A172 (cell line): ENCODE measurements at regions not wholly inside any gene's neighbourhood (a gene's known extent, or its start where the extent isn't known, plus 50 kb on each side); places are given as distances from the start of the nearest gene placed in this dataset.
"Not testable (repeated sequence)": the region's sequence is repeated elsewhere in the genome, so short reads cannot be mapped to it uniquely, and the experiment has no call there.

ENCODE experiments used
- DNase-seq: peaks from one replicate; pipeline ENCODE4 v3.0.0-alpha.2; 2015; ENCODE audit warnings: low spot score

DNA sequence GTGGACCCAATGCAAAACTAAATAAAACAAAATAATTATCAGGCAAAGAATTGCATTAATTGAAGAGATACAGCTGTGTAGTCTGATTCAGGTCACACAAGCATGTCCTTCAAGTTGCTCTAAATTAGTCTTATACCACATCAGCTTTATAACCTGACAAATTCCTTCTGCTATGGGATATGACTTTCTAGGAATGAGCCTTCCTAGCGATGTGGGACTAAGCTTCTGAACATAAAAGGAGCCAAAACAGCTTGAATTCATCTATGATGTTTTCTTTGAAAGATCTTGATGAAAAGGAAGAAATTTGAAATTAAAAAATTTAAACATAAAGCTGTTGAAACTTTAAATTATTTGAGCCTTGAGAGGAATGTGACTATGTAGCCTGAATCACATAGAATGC, 1409.1 kb downstream of the CDH11 start:
- no peak for DNase-seq

- DNase-seq: no peak
These were observed 1418.3 kb downstream of the CDH11 start for GRCh38 chr16:63703612-63704011.

- no peak for DNase-seq
These were observed 1418.8 kb downstream of the CDH11 start for GRCh38 chr16:63702981-63703590.

DNA sequence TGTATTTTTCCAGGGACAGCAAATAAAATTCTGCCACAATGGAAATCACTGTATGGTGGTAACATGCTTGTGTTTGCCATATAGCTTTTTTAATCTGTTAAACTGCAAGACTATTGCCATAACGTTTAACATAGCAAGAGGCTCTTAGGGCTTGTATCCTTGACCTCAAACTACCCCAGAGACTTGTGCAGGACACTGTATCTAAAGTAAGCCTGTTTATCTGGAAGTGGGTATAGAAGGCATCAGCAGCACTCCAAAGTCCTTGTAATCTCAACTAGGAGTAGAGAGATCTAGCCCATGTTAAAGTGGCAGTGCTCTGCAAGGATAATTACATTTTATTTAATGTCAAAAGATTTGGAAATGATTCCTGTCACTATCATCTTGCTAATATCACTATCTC, 1424.1 kb downstream of the CDH11 start:
- no peak for DNase-seq

DNA sequence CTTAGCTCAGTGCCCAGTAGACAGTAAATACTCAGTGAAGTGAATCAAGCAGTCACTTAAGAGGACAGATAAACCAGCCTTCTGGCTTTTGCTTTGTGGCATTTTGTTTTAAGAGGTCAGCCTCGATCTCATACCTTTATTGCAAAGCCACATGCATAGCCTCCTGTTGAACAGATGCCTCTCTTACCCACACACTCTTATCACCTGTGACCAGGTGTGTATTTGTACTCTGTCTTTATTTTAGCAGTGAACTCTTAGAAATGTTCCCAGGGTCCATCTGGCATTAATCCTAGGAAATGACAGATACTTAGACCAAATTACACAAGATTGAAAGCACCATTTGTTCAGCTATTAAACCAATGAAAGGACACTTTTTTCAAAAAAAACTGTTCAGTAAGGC, 1426.5 kb downstream of the CDH11 start:
- DNase-seq: no peak

- DNase-seq: no peak
These were observed 1430.9 kb downstream of the CDH11 start for GRCh38 chr16:63690961-63691360.

DNA sequence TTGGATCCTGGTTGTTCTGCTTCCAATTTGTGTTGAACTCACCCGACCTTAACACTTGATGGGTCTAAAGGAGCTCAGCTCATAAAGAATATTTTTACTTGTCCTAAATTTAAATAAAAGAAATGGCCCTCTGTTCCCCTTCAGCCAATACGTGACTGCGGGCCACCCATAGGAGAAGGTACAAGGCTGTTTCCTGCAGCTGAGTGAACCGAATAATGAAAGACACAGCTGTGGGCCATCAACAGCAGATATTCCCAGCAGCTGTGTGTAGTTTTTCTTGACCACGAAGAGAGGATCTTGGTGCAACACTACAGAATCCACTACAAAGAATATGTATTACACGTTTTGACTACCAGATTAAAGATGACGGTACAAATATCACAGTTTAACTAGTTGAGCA, 1431.6 kb downstream of the CDH11 start:
- DNase-seq: no peak

GRCh38 chr16:63689068-63689467, 1432.8 kb downstream of the CDH11 start:
- DNase-seq: no peak

- no peak for DNase-seq
These were observed 1437.4 kb downstream of the CDH11 start for GRCh38 chr16:63684149-63685101.

DNA sequence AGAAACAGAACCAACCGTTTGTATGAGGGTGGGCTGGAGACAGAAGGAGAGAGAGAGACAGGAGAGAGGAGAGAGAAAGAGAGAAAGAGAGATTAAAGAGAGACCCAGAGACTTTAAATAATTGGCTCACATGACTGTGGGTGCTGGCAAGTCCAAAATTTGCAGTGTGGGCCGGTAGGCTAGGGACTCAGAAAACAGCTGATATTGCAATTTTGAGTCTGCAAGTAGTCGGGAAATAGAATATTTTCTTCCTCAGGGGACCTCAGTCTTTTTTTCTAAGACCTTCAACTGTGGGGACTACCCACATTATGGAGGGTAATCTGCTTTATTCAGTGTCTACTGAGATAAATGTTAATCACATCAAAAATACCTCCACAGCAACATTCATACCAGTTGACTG, 1439.0 kb downstream of the CDH11 start:
- DNase-seq: no peak

DNA sequence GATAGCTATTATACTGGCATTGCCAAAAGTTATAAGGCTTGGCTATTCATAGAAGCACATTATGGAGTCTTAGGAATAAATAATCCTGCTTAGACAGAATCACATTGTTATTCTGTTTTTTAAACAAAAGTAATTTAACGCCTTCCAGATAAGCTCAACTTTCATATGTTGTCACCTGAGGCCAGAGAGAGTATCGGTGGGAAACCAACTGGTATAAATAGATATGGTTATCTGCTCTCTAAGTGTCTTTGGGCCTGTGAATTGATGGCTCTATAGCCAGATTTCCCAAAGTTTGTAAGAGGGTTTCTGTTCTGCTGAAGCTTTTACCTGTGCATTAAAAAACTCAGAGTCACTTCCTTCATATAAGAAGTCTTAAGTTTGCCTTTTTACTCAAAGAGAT, 1449.4 kb downstream of the CDH11 start:
- no peak for DNase-seq

GRCh38 chr16:63663155-63663554, 1458.7 kb downstream of the CDH11 start:
- no peak for DNase-seq

- no peak for DNase-seq
These were observed 1466.0 kb downstream of the CDH11 start for GRCh38 chr16:63655846-63656245.

GRCh38 chr16:63653044-63653839, 1468.6 kb downstream of the CDH11 start:
- DNase-seq: no peak

DNA sequence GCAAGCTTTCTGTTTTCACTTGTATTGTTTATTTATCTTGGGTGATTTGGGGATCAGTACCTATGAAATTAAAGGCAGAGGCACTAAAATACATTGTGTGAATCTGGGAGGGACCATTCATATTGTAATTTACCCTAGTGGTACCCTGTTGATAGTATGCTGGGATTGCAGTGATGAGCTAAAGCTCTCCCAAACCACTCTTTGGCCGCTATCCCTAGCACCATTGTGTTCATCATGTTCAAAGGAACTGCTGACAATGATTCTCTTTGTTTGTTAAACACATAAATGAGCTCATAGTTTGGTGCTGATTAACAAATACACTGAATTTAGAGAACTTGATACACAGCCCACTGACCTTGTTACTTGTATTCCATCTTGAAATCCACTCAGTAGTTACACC, 1469.8 kb downstream of the CDH11 start:
- DNase-seq: no peak

DNA sequence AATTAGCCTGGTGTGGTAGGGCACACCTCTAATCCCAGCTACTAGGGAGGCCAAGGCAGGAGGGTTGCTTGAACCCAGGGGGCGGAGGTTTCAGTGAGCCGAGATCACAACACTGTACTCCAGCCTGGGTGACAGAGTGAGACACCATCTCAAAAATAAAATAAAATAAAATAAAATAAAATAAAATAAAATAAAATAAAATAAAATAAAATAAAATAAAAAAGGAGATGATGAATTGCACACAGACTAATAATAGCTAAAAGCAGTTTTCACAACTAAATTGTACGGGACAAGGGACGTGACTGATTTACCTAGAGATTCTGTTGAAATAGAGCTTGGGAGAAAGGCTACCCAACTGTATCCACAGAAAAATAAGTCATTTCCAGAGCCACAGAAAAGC, 1471.3 kb downstream of the CDH11 start:
- no peak for DNase-seq

- not testable (repeated sequence) for DNase-seq
These were observed 1488.0 kb downstream of the CDH11 start for GRCh38 chr16:63633706-63634445.

DNA sequence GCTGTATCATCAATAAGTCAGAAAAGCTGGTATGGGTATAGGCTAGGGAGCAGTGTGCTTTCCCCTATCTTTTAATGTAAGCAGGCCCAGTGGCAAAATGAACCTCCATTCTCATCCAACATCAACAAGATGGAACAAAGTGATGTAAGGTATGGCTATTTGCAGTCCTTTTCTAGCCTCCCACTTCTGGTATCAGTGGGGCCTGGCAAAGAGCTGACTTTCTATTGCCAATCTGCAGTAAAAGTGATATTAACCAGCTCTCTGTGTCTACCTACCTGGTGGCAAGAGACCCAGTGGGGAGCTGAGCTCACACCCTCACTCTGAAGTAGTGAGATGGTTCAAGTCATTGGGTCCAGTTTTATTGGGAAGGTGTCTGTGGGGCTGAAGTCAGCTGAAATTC, 1492.6 kb downstream of the CDH11 start:
- no peak for DNase-seq

DNA sequence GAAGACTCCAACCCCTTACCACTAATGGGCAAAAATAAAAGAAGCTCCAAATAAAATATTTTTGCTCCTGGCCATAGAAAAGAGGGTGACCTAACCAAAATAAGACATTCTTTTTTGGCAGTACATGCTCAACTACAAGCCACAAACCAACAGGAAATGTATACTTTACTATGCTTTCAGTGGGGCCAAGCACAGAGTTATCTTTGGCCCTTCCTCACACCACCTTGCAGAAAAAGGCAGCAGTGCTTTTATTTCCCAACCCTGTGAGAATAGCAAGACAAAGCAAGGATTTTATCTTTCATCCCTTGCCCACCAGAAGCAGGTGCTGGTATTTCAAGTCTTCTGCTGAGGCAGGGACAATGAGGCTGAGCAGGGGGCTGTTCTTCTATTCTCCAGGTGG, 1493.1 kb downstream of the CDH11 start:
- DNase-seq: no peak

GRCh38 chr16:63625126-63625525, 1496.7 kb downstream of the CDH11 start:
- DNase-seq: no peak

GRCh38 chr16:63623551-63624039, 1498.3 kb downstream of the CDH11 start:
- DNase-seq: no peak
